Epidermal melanocyte (primary cell): ENCODE measurements at regions not wholly inside any gene's neighbourhood (a gene's known extent, or its start where the extent isn't known, plus 50 kb on each side); places are given as distances from the start of the nearest gene placed in this dataset.

ENCODE experiments used
- DNase-seq: peaks from one replicate; pipeline ENCODE4 v3.0.0; 2011; ENCODE audit warnings: low spot score; ENCODE audit not compliant: insufficient read length

- no peak for DNase-seq
Observed at GRCh38 chr11:122277493-122277892, 161.5 kb upstream of the BLID start.

GRCh38 chr11:122276221-122276620, 160.2 kb upstream of the BLID start:
- no peak for DNase-seq

GRCh38 chr11:122275508-122275907, 159.5 kb upstream of the BLID start:
- no peak for DNase-seq

GRCh38 chr11:122273476-122274191, 157.6 kb upstream of the BLID start:
- no peak for DNase-seq

GRCh38 chr11:122271745-122272144, 155.7 kb upstream of the BLID start:
- no peak for DNase-seq

- DNase-seq: no peak
Observed at GRCh38 chr11:122271137-122271536, 155.1 kb upstream of the BLID start.

- no peak for DNase-seq
Observed at GRCh38 chr11:122270535-122270934, 154.5 kb upstream of the BLID start.

- DNase-seq: no peak
Observed at GRCh38 chr11:122269824-122270223, 153.8 kb upstream of the BLID start.

GRCh38 chr11:122268601-122269130, 152.7 kb upstream of the BLID start:
- no peak for DNase-seq

GRCh38 chr11:122267602-122268001, 151.6 kb upstream of the BLID start:
- DNase-seq: no peak

GRCh38 chr11:122265981-122266380, 150.0 kb upstream of the BLID start:
- no peak for DNase-seq

GRCh38 chr11:122264121-122264520, 148.1 kb upstream of the BLID start:
- no peak for DNase-seq

- no peak for DNase-seq
Observed at GRCh38 chr11:122261546-122261945, 145.5 kb upstream of the BLID start.

GRCh38 chr11:122259195-122259821, 143.3 kb upstream of the BLID start:
- no peak for DNase-seq

GRCh38 chr11:122258446-122259194, 142.6 kb upstream of the BLID start:
- DNase-seq: no peak

GRCh38 chr11:122253589-122254231, 137.7 kb upstream of the BLID start:
- DNase-seq: no peak

GRCh38 chr11:122248939-122249338, 132.9 kb upstream of the BLID start:
- no peak for DNase-seq

- no peak for DNase-seq
Observed at GRCh38 chr11:122248131-122248530, 132.1 kb upstream of the BLID start.

- DNase-seq: no peak
Observed at GRCh38 chr11:122246874-122247273, 130.9 kb upstream of the BLID start.

- no peak for DNase-seq
Observed at GRCh38 chr11:122242731-122243130, 126.7 kb upstream of the BLID start.

- no peak for DNase-seq
Observed at GRCh38 chr11:122241566-122241965, 125.6 kb upstream of the BLID start.

- no peak for DNase-seq
Observed at GRCh38 chr11:122240638-122241037, 124.6 kb upstream of the BLID start.
